Stimulated activated CD8-positive, alpha-beta memory T cell treated with anti-CD3 and anti-CD28 coated beads, Interleukin-12 subunit alpha, Interleukin-12 subunit beta, amount 100 ng/mL, for 4 hours (primary cell): ENCODE measurements at regions not wholly inside any gene's neighbourhood (a gene's known extent, or its start where the extent isn't known, plus 50 kb on each side); places are given as distances from the start of the nearest gene placed in this dataset.

Source experiments
- DNase-seq: peaks from one replicate; pipeline ENCODE4 v3.0.0-alpha.2; 2020; ENCODE audit warnings: low read depth

DNA sequence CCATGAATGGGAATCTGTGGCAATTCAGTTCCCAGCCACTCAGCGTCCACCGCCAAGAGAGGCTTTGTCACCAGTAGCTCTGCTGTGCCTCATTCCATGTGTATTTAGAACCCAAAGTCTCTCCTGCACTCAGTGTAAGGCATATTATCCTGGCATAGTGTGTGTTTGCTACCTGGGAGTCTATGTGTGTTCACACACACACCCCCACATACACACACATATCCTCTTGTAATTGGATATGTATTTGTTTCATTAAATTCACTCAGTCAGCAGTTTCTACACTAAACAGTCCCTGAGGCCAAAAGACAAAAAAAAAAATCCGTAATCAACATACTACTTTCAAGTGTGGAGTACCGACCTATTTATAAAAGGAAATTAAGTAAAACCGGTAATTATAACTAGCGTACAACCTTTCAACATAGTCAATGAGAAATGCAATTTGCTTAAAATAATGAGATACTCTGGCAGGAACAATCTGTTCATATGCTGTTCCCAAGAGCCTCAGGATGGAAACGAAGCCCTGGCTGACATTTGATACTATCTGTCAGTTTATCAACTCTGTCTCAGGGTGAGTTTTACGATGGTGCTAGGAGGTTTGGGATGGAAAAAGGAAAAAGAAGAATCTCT is 425.8 kb upstream of the CELF2 start:
- no peak for DNase-seq

DNA sequence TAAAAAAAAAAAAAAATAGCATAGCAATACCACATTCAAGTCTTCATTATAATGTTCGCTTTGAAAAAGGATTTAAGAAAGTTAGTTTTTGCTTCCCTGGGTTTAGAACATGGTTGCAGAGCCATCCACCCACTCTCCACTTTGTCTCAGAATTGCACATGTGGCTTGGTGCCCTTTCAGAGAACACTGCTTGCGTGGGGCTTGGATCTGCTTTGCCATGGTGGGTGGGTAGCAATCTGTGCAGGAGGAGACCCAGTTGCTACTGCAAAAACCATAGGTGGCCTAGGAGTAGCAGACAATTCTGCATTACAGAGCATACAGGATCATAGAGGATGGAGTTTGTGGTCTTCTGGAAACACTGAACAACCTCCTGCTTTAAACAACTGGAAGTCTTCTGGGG is 421.4 kb upstream of the CELF2 start:
- no peak for DNase-seq

- no peak for DNase-seq
Observed at GRCh38 chr10:10598297-10598696, 419.4 kb upstream of the CELF2 start.

DNA sequence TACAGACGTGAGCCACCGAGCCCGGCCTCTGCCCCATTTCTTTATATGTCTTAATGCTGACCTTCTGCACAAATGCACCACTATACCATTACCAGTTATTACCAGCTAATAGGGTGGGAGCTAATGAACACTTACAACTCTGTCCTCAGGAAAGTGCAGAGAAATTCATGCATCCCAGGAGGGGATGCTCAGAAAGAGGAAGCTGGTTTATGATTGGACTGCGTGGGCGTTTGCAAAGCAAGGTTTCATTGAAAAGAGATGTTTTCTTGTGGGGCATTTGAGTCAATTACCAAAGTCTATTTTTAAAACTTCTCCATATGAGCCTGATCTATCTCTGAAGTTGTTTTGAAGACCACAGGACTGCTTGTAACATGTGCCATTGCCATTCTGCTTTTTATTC is 417.7 kb upstream of the CELF2 start:
- DNase-seq = no peak

GRCh38 chr10:10605551-10606081 is 412.1 kb upstream of the CELF2 start:
- no peak for DNase-seq

DNA sequence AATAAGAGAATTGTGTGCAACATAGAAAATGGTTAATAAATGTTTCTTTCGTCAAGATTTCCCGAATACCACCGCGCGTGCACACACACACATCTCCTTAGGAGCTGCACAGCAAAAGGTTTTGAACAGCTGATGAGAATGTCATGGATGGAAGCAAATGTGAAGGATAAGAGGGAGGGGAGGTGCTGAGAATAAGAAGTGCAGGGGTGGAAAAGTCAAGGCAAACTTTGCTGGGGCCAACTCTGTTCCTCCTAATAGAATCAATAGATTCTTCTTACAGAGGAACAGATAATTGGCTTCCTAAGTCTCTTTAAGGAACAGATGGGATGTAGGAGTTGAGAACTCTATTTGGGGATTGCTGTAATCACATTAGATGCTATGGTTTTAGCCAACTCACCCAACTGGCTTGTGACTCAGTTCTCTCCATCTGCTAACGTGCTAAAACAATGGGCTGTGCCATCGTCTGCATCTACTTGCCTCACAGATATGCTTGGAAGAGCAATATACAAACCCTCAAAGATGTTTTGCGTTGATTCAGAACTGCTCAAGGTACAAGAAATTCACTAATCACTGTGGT is 408.2 kb upstream of the CELF2 start:
- no peak for DNase-seq

DNA sequence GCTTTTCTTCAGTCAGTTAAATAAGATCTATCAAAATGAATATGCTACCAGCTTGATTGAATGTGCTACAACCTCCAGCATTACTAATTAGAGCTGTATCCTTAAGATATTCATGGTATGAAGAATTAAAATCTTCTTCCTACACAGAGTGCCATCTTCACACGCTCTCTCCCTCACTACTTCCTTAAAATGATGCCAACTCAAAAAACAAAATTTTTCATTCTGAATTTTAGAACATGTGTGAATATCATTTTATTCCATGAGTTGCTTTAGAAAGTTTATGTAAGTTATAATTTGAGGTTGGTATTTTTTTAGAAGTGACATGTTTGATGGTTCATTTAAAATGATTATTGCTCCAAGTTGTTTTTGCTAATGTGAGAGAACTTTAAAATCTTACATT is 407.5 kb upstream of the CELF2 start:
- no peak for DNase-seq

DNA sequence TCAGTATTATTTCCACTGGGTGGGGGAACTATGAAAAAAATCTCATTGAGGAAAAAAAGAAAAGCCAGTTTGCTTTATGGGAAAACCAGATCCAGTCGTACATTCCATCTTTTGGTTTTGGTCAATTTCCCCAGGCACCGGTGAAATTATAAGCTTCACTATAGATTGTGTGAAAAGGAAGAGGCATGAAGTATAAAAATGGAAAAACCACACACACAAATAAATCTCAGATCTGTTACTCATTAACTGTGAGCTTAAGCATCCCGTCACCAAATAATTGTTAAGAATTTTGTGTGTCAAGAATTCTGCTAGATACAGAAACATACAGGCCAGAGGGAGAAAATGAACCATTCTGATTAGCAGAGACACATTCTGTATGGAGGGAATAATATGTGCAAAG is 405.5 kb upstream of the CELF2 start:
- DNase-seq = no peak

GRCh38 chr10:10613656-10614244 is 403.9 kb upstream of the CELF2 start:
- DNase-seq = no peak

DNA sequence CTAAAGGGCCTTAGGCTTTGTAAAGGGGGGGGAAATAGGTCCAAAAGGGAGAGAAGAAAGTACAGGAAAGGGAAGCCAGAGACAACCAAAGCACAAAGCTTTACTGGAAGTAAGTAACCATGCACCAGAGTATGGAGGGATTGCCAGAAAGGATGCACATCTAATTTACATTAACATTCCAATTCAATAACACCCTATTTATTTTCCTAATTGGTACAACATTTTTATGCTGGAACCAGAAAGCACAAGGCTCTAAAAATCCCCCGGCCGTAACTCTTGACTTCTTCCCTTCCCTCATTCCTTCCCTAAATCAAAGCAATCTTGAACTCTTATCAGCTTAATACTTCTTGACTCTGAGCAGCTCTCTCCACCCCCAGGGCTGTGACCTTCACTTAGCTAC is 400.0 kb upstream of the CELF2 start:
- no peak for DNase-seq

DNA sequence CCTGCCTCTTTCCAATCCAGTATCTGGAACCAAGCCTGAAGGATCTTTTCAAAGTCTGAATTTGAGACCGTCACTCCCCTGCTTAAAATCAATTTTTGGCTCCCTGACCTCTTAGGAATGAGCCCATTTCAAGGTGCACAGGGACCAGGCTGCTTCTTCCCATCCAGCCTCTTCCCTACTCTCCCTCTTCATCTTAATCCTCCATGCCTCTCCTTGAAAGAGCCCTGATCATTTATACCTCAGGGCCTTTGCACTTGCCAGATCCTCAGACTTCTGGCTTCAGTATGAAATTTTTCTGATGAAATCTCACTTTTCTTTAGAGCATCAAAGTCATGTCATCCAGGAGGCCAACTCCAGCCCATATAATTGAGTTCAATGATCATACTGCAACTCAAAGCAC is 399.5 kb upstream of the CELF2 start:
- DNase-seq = no peak

DNA sequence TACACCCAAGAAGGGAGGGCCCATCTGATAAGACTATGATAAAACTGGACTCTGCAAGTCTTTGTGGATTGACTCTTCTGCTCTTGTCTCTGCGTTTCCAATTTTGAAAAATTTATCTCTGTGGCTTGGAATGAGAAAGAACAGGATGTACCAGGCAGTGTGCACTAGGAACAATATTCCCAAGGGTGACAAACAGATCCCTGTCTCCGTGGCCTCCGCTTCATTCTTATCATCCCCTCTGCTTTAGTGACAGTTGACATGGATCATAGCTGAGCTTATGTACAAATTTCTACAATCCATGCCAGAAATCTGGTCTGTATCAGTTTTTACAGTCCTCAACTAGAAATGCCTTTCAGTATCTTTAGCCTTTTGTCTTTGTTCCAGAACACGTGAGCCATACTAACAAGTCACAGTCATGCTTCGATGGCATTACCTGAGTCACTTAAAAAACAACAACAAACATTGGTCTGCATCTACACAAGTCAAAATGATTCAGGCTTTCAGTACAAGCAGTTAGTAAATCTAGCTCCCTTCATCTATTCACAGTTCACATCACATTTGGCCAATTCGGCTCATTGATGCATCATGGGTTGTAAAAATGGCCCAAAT is 393.6 kb upstream of the CELF2 start:
- no peak for DNase-seq

DNA sequence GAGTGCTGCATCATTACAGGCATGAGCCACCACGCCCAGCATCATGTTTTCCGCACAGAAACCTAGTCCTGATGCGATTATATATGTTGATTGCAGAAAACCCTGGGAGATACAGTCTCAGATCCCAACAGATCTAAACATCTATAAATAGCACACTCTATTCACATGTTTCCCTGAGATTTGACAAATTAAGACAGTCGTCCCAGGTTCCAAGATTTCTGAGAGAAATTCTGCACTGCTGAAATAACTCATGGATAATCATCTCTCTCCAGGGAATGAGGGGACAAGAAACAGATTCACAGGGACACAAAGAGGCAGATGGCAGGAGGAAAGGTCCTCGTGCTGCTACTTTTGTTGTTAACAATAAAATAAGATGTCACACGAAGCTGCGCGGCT is 393.1 kb upstream of the CELF2 start:
- no peak for DNase-seq

- no peak for DNase-seq
Observed at GRCh38 chr10:10625491-10625890, 392.2 kb upstream of the CELF2 start.

DNA sequence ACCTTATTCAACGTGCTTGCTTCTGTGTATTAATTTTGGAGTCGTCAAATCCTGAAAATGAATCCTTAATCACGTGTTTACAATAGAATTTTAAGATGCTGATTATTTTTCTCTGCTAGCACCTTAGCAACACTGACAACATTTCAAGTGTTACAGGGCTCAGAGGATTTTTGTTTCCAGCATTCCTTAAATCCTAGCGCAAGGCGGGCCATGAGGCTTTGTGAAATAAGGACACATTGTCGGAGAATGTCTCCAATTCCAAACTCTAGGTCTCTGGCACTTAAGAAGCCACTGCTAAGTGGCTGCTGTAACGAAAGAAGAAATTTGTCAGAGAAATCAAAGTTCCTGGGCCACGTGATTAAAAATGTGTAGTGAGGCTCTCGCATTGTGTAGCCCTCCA is 390.9 kb upstream of the CELF2 start:
- no peak for DNase-seq

- no peak for DNase-seq
Observed at GRCh38 chr10:10627414-10627813, 390.3 kb upstream of the CELF2 start.

GRCh38 chr10:10629512-10629911 is 388.2 kb upstream of the CELF2 start:
- no peak for DNase-seq

DNA sequence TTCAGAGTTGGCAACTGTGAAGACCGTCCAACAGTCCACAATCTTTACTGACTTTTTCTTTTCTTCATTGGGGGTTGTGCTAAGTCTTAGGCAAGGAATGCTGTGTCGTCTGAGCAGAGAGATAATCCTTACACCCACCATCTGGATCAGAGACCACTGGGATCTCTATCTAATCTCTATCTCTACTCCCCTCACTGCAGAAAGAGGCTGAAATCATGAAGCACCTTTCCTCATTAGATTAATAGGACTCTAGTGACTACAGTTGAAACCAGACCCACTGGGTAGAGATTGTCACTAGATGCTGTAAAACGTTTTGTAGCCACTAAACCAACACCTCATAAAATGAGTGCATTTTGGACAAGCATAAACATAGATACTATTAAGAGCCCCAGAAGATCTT is 387.4 kb upstream of the CELF2 start:
- DNase-seq = no peak

- DNase-seq = no peak
Observed at GRCh38 chr10:10630782-10631181, 386.9 kb upstream of the CELF2 start.

GRCh38 chr10:10642189-10642588 is 375.5 kb upstream of the CELF2 start:
- no peak for DNase-seq

DNA sequence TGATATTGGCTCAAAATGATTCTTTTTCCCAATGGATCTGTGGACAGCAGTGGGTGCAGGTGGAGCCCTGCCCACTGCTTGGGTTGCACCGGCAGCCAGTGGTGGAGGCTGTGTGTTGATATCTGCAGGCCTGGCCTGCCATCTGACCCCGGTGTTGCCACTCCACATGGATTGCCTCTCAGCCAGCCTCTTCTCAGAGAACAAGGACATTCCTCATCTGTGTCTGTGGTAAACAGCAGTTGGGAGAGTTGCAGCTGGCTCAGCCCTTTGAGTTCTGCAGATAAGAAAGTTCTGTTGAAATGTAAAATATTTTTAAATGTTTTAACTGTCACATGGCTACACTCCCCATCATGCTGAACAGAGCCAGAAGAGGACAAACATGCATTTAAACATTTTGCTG is 374.9 kb upstream of the CELF2 start:
- no peak for DNase-seq

DNA sequence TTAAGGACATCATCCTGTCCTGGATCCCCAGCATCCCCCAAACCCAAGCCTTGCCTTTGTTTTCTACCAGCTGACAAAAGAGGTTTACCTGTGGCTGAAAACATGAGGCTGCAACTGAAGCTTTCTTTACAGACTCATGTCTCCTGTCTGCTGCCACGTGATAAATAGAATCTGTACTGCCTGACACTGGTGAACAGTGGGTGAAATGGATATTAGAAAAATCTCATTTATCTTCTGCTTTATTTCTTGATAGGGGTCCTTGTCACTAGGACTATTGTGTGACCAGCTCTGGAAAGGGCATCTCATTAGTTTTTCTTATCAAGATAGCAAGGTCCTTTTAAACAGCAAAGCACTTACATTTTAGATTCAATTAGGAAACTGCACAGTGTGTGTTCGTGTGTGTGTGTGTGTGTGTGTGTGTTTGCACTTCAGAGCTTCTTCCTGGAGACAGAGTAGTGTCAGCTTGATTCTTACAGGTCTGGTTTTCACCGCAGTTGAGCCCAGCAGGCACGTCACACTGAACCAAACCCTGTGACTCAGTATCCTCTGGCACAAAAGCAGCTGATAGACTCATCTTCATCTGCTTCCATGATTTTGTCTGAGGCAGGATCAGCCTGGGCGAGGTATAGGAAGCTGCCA is 373.5 kb upstream of the CELF2 start:
- DNase-seq = no peak
